Mesothelial cell of epicardium (in vitro differentiated cells): ENCODE measurements at regions not wholly inside any gene's neighbourhood (a gene's known extent, or its start where the extent isn't known, plus 50 kb on each side); places are given as distances from the start of the nearest gene placed in this dataset.
A peak's percentile ranks its signal among the peaks of the same experiment; 100 is the strongest.

ENCODE experiments used
- DNase-seq, 2 experiments: peaks; one replicate each; pipeline ENCODE4 v3.0.0; 2021; ENCODE audit warnings: low spot score in 2 of 2; ENCODE audit not compliant: unreplicated experiment in 2 of 2
- H3K27ac Mint-ChIP-seq: 2 replicates; pipeline ENCODE4 v1.8.0; 2021; ENCODE audit warnings: mixed read lengths
- H3K27me3 Mint-ChIP-seq: 2 replicates; pipeline ENCODE4 v1.8.0; 2021; ENCODE audit warnings: low read depth, mixed read lengths
- H3K36me3 Mint-ChIP-seq: 2 replicates; pipeline ENCODE4 v1.8.0; 2021; ENCODE audit warnings: mixed read lengths
- H3K4me1 Mint-ChIP-seq: 2 replicates; pipeline ENCODE4 v1.8.0; 2021; ENCODE audit warnings: mixed read lengths
- H3K4me3 Mint-ChIP-seq: 2 replicates; pipeline ENCODE4 v1.8.0; 2021; ENCODE audit warnings: mild to moderate bottlenecking, moderate library complexity, mixed read lengths
- H3K9me3 Mint-ChIP-seq: 2 replicates; pipeline ENCODE4 v1.8.0; 2021; ENCODE audit warnings: mixed read lengths
- CTCF ChIP-seq: fragments of 200-600 bp; sonication (generic); IDR thresholded peaks from one replicate; pipeline ENCODE4 v1.5.0; 2021; ENCODE audit warnings: antibody characterized with exemption; ENCODE audit not compliant: unreplicated experiment
- microRNA-seq: library from miRNA; unstranded; fragments of <30 nt; microRNA quantifications from one replicate; pipeline ENCODE4 v1.2.0, GENCODE V29; 2021; ENCODE audit warnings: inconsistent platforms, mixed read lengths

- Mint-ChIP-seq H3K4me1 (peaks cover 14% of the 10 kb centered on the region), H3K9me3 (no peaks in the 10 kb centered on the region), H3K27me3 (peaks cover 62% of the 10 kb centered on the region), H3K4me3 (peak overlapping the region; percentile 45), H3K27ac (no peak overlapping the region), H3K36me3 (no peaks in the 10 kb centered on the region)
- peak in 1 of 2 experiments; percentile 37 for DNase-seq
- no peak for TF ChIP-seq CTCF
Measured at GRCh38 chr10:43026039-43026973, 50.6 kb upstream of the RET start.

Small RNA genes in the stretch of these regions (microRNA-seq; reads per million reads assigned to microRNA genes)
- gene MIR5100, result 2.9 reads per million, percentile 3 among the genes with 10 or more reads in this experiment
